HG02840 (cell line): ENCODE measurements at regions not wholly inside any gene's neighbourhood (a gene's known extent, or its start where the extent isn't known, plus 50 kb on each side); places are given as distances from the start of the nearest gene placed in this dataset.

ENCODE experiments used
- ATAC-seq: cut with Tn5 transposase; IDR thresholded peaks from one replicate; pipeline ENCODE4 v1.9.1; 2021; ENCODE audit warnings: mild to moderate bottlenecking, moderate library complexity, moderate number of reproducible peaks; ENCODE audit not compliant: unreplicated experiment, low FRiP score

DNA sequence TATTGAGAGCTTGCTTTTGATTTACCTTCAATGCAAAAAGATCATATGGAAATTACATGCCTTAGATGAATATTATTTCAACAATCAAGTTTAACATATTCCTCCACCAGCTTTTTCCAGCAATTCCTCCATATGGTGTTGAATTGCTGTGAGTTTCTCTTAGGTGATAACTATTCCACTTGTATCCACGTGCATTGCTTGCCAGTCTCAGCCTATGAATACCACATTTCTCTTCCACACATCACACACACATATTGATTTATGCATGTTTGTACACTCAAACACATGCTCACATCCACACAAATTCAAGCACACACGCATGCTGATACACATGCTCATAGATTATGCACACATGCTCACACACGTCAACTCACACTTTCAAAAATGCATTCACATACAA lies 770.0 kb upstream of the LINC00305 start:
- ATAC-seq: no peak

DNA sequence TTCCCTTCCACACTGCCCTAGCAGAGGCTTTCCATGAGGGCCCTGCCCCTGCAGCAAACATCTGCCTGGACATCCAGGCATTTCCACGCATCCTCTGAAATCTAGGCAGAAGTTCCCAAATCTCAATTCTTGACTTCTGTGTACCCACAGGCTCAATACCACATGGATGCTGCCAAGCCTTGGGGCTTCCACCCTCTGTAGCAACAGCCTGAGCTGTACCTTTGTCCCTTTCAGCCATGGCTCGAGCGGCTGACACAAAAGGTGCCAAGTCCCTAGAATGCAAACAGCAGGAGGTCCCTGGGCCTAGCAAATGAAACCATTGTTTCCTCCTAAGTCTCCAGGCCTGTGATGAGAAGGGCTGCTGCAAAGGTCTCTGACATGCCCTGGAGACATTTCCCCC lies 744.5 kb upstream of the LINC00305 start:
- ATAC-seq: no peak

DNA sequence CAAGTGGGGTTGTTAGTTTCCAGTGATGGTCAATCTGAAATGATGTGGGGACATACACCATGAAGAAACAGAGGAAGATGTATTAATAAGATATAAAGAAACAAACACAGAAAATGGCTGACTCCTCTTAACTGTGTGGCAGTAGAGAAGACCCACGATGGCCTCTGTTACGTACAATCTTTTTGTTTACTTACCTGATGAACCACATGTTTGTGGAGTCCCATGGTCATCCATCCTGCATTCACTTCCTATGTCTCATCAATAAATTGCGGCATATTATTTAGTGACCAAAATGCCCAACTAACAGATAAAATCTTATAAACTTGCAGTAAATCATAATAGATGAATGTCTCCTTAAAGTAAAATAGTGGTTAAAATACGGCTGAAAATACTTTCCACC lies 740.1 kb upstream of the LINC00305 start:
- no peak for ATAC-seq

DNA sequence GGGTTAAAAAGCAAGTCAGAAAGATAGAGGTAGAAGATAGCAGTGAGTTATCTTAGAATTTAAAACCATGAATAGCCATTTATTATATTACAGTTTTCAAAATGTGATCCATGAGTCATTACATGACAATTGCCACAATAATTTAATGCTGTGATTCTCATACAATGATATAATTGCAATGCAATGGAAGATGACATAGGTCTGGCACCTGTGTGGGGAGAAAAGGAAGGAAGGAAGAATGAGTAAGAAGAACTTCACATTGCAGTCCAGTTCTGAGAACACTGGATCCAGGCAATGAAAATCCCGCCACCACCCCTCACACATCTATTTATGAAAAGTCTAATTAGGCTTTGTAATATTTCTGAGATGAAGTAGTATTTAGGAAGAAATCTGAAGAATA lies 738.1 kb upstream of the LINC00305 start:
- no peak for ATAC-seq

DNA sequence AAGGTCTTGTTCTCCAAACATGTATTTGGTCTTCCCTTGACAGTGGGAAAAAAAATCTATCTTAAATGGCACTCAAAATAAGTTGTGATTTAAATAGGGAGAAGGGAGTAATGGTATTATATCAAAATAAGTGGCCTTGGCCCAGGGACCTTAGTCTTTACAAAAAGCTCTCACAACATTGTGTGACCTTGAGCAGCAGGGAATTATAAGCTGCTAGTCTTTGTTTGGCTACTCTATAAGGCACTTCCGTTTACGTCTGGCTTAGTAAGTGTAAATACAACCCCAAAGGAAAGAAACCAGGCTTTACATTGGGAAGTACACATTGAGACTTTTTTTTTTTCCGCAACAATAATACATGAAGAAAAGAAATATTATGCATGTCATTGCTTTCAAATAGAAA lies 734.0 kb upstream of the LINC00305 start:
- no peak for ATAC-seq

DNA sequence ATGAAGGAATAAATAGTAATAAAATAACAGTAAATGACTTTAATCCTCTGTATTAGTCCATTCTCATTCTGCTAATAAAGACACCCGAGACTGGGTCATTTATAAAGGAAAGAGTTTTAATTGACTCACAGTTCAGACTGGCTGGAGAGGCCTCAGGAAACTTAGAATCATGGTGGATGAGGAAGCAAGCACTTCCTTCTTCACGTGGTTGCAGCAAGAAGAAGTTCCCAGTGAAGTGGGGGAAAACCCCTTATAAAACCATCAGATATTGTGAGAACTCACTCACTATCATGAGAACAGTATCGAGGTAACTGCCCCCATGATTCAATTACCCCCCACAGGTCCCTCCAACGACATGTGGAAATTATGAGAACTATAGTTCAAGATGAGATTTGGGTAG lies 727.9 kb upstream of the LINC00305 start:
- no peak for ATAC-seq

DNA sequence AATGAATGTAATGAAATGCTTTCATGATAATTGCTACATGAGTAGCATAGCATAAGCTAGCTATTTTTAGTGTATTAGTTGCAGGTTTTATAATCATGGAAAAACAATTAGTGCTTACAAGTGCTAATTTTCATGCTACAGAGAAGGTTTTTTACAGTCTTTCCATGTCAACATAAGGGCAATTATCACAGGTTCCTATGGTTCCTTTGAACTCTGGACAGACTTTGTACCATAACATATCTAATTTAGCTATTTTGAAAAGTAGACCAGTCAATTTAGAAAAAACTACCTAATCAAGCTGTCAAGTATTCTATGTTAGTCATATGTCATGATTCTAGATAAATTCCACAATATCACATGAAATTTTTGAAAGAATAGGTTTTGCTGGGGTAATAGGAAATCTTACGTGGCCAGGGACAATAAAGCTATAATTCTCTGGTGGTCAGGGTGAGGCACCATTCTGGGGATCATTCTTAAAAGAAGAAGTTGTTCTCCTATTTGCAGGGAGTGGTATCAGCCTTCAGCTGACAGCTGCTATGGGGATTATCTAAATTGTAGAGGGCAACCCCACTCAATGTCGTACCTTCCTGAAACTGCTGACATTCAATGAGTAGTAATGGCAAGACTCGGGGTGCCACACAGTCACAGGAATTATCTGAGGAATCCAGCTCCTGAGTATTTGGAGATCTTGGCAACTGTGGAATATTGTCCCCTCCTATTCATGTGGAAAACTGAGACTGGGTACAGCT lies 724.0 kb upstream of the LINC00305 start:
- no peak for ATAC-seq

DNA sequence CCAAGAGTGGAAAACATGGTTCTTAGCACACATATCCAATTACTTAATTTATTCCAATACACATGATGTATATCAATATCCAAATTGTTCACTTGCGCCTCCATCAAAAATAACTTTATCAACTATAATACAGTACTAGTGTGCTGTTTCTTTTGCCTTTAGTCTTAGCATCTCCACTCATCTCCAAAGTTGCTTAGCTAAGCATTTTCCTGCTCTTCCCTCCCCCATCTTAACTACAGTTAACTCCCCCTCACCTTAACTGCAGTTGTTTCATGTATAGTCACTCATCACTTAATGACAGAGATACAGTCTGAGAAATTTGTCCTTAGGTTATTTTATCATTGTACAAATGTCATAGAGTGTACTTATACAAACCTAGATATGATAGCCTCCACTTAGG lies 705.2 kb upstream of the LINC00305 start:
- no peak for ATAC-seq

DNA sequence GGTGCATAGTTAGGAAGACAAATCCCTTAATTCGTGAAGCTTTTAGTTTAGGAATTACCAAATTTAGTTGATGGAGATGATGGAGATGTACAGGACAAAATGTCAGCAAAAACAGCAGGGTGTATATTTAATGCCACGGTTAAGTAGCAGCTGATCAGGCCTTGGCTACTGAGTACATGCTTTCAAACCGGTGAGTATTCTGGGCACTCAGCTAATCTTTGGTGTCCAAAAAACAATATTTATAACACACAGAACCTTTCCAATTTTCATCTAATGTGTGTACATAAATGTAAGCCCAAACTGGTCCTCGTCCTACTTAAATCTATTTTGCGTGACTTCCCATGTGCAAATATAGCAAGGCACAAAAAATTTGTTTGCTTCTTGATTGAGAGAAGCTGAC lies 703.4 kb upstream of the LINC00305 start:
- no peak for ATAC-seq

DNA sequence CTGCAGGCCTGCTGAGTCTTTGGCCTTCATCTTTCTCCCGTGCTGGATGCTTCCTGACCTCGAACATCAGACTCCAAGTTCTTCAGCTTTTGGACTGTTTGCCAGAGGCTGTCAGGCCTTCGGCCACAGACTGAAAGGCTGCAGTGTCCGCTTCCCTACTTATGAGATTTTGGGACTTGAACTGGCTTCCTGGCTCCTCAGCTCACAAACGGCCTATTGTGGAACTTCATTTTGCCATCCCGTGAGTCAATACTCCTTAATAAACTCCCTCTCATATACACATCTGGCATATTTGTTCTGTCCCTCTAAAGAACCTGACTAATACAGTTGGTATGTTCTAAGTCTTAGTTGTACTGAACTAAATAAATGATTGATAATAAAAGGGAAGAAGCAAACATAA lies 702.8 kb upstream of the LINC00305 start:
- no peak for ATAC-seq

DNA sequence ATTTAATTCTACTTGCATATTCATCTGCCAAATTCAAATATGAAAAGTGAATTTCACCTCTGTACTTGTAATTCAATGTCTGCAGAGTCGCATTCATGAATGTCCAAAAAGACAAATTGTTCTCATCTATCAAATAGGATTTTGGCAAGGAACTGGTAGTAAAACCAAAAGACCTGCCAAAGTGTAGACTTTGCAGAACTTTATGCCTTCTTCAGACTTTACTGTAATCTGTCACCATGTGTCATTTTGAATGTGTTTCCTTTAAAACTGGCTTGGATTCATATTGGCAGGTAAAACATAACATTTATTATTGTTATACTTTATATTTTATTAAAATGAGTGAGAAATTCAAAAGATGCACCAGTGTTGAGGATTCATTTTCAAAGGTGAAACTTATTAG lies 701.9 kb upstream of the LINC00305 start:
- ATAC-seq: no peak

DNA sequence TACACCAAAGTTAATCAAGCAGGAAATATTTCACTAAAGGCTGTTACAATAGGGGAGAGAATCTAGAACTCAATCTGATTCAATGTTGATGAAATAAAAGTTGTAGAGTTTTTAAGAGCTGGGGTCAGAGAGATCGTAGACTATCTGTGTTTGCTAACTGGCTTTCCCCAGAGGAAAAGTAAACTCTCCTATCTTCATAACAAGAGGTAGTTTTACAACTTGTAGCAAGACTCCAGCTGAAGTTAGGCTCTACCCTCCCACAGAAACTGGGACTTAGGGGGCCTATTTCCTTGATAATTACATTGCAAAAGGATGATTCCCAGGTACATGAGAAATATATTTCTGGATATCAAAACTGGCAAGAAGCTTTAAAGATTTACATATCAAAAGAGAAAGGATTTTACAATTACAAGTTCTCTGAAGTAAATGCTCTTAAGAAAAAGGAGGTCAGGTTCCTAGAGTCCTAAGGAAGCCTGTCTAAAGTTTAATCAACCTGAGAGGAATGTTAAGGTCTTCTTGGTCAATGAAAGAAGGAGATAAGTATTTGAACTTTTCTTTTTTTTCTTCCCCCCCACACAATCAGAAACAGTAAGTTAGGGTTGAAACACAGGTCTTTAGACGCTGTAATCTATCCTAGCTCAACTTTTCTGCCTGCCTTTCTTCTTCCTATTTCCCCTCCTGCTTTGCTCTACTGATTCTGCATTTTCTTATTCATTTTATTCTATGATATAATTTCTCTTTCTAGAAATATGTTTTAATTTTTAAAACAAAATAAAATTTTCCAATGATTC lies 692.2 kb upstream of the LINC00305 start:
- no peak for ATAC-seq

DNA sequence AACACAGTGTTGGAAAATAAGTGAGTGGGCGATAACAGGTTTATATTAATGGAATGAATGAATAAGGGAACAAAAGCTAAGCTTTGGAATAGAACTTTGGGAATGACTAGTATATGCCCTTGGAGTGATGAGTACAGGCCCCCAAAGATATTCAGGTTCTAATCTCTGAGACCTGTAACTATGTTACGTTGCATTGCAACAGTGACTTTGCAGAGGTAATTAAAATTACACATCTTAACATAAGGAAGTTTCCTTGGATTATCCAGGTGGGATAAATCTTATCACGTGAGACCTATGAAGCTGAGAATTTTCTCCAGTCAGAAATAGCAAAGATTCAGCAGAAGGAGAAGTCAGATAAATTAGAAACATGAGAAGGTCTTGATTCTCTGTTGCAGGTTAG lies 661.5 kb upstream of the LINC00305 start:
- no peak for ATAC-seq

DNA sequence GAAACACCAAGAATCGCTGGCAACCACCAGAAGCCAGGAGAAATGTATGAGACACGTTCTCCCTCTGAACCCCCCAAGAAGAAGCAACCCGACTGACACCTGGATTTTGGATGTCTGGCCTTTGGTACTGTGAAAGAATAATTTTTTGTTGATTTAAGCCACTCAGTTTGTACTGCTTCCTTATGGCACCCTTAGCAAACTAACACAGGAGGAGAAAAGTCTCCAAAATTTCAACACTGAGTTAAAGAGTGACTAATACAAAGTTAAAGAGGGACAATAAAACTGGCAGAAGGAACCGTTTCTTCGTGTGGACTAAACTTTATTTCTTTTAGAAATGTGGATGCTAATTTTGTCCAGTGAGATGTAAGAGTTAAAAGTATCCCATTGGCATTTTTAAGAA lies 660.9 kb upstream of the LINC00305 start:
- no peak for ATAC-seq

DNA sequence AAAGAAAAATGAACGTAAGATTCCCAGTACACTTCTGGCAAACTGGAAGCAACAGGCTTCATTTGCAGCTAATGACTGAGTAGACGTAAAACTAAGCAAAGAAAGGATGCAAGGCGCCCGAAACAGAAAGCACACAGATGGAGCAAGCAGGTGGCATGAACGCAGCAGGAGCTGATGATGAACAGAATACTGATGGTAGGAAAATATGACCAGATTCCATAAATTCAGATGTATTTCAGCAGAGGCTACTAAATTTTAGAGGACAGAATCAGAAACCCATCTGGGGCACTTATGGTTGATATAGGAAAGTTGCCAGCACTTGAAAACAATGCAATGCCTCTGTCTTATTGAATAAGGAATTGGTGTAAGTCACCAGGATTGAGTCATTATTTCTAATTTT lies 658.7 kb upstream of the LINC00305 start:
- ATAC-seq: no peak

DNA sequence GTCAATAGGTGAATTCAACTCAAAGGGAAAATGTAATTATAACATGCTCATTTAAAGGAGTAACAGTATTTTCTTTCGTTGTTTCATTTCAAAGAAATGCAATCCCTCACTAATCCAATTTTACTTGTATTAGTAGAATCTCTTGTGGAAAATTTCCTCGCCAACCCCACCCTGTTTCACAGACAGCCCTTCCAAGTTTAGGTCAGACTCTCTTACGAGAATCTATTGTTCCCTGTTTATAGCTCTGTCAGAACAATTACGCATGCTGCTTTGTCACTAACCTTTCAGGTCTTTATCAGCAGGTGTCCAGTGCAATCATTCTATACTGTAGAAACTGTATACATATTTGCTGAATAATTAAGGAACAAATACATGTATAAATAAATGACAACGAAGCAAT lies 657.8 kb upstream of the LINC00305 start:
- no peak for ATAC-seq

DNA sequence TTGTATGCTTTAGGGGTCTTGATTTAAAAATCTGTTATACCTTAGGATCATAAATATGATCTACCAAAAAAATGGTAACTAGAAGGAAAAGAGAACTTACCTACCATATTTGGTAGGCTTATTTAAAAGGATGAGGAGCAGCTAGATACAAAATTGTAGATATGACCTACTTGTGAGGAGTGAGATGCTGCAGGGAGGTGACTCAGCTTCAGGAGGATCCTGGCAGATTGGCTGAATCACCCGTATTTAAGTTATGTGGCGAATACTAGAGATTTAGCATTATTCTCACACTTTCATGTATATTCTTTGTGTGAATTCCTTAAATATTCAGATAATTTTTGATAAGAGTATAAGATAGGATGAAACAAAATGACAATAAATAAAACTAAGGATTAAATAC lies 657.3 kb upstream of the LINC00305 start:
- ATAC-seq: no peak

DNA sequence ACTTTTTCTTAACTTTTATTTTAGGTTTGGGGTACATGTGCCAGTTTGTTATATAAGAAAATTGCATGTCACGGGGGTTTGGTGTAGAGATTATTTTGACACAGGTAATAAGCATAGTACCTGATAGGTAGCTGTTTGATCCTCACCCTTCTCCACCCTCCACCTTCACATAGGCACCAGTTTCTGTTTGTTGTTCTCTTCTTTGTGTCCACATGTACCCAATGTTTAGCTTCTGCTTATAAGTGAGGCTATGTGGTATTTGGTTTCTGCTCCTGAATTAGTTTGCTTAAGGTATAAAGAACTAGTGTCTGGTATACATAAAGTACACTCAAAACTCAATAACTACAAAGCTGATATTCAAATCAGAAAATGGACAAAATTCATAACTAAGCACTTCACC lies 654.6 kb upstream of the LINC00305 start:
- ATAC-seq: no peak

DNA sequence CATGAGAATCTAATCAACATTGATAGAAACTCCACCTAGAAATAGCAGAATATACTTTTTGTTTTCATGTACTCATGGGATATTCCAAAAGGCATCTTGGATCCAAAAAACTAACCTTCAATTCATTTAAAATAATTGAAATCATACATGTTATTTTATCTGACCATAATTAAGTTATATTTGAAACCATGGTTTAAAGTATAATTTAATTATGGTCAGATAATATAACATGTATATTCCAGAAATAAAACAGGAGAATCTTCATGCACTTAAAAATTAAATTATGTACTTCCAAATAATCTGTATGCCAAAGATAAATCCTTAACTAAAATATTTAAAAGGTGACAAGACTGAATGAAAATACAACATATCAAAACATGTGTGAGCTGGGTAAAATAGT lies 651.3 kb upstream of the LINC00305 start:
- ATAC-seq: no peak

DNA sequence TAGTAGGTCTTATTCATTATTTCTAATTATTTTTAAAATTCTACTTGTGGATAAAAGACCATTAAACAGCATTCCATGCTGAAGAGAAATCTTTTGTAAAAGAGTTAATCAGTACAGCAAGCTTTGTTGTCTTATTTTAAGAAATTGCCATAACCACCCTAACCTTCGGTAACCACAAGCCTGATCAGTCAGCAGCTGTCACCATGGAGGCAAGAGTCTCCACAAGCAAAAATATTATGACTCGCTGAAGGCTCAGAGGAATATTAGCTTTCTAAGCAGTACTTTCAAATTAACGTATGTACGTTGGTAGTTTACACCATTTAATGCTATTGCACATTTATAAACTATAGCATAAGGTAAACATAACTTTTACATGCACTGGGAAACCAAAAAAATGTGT lies 650.5 kb upstream of the LINC00305 start:
- no peak for ATAC-seq

DNA sequence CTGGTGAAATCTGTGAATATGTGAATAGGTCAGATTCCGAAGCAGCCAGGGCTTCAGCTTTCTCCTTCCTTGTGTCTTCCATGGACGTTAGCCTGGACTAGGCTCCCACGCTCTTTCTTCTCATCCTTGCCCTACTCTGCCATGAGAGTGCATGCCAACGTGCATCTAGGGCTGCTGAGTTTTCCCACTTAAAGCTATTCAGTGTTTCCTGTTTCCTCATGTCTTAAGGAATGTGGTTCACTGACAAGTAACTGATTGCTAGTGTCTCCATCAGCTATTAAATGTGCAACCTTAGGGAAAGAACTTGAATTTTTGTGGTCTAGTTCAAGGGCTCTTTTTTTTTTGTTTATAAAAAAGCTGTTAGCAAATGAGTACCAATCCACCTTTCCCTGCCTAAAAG lies 642.3 kb upstream of the LINC00305 start:
- ATAC-seq: no peak

DNA sequence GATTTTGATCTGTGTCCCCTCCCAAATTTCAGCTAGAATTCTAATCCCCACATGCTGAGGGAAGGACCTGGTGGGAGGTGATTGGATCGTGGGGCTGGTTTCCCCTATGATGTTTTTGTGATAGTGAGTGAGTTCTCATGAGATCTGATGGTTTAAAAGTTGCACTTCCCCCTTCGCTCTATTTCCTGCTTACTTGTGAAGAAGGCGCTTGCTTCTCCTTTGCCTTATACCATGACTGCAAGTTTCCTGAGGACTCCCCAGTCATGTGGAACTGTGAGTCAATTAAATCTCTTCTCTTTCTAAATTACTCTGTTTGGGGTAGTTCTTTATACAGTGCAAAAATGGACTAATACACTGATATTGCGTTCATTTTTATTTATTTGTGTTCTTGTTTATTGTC lies 636.8 kb upstream of the LINC00305 start:
- ATAC-seq: no peak
